ENCODE measurements at regions not wholly inside any gene's neighbourhood (a gene's known extent, or its start where the extent isn't known, plus 50 kb on each side); places are given as distances from the start of the nearest gene placed in this dataset.

DNA sequence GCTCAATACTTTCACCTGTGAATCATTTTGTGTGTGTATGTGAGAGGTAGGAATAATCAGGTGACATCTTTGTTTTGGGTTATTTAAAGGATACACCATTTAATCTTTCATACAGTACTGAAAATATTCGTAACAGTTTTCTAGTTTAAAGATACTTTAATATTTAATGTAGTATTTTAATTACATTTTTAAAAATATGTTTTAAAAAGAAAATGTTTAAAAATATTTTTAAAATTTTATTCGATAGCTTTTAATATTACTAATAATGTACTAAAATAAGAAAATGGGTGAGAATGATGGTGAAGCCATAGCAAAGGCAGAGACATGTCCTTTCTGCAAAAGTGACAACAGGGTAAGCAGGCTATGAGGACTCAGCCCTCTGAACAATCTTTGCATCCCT, 56.3 kb upstream of the MEF2C start:
- TF ChIP-seq SUZ12 (IDR thresholded peaks at IDR 0.05; ENCODE audit: extremely low read depth, insufficient read depth, insufficient read length) (no peak), ZNF274 (IDR thresholded peaks at IDR 0.05; ENCODE audit: low read depth, low read length) (no peak)

Measured in NT2/D1 (cell line).